NCI-H2107 (cell line): ENCODE measurements at regions not wholly inside any gene's neighbourhood (a gene's known extent, or its start where the extent isn't known, plus 50 kb on each side); places are given as distances from the start of the nearest gene placed in this dataset.
"Not testable (repeated sequence)": the region's sequence is repeated elsewhere in the genome, so short reads cannot be mapped to it uniquely, and the experiment has no call there.

Source experiments
- DNase-seq: peaks from one replicate; lab custom pipeline; 2025; lab: John Stamatoyannopoulos, UW

- DNase-seq = no peak
These were observed 462.6 kb downstream of the RNF144A start for GRCh38 chr2:7379799-7380198.

- DNase-seq = no peak
These were observed 467.6 kb downstream of the RNF144A start for GRCh38 chr2:7384773-7385349.

DNA sequence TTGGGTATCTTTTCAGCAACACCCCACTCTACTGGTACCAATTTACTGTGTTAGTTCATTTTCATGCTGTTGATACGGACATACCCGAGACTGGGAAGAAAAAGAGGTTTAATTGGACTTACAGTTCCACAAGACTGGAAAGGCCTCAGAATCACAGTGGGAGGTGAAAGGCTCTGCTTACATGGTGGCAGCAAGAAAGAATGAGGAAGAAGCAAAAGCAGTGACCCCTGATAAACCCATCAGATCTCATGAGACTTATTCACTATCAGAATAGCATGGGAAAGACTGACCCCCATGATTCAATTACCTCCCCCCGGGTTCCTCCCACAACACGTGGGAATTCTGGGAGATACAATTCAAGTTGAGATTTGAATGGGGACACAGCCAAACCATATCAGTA lies 473.1 kb downstream of the RNF144A start:
- not testable (repeated sequence) for DNase-seq

- DNase-seq = no peak
These were observed 475.0 kb downstream of the RNF144A start for GRCh38 chr2:7392076-7392787.

DNA sequence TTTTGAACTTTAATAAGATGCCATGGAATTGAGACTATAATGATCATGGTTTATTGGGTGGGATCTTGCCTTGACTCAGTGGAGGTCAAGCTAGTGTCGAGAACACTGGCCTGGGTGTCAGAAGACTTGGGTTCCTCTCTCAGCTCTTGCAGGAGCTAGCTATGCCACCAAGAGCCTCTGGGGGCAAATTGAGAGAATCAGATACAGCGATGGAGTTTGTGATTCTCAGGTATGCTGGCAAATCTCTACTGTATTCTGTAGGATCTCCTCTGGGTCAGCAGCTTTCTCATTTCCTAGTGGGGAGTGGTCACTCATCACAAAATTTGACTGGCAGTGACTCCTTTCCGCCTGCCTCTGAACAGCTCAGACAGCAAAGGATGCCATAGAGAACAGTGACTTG lies 477.0 kb downstream of the RNF144A start:
- DNase-seq = no peak

DNA sequence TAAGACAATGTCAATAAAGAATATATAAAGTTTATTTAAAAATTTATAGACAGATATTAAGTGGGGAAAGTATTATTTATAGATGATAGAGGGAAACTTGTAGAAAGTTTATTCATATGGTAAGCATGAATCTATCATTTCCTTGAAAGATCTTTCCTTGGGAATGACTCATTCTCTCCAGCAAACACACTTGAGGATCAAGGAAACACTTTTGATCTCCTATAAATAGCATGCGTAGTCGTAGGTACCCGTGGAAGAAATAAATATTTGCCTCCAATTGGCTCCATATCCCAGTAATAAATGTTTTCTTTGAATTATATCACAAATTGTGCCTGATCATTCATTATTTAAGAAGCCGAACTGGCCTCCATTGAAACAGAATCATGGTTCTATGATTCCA lies 483.4 kb downstream of the RNF144A start:
- no peak for DNase-seq

GRCh38 chr2:7403092-7403775 lies 486.0 kb downstream of the RNF144A start:
- DNase-seq = no peak

DNA sequence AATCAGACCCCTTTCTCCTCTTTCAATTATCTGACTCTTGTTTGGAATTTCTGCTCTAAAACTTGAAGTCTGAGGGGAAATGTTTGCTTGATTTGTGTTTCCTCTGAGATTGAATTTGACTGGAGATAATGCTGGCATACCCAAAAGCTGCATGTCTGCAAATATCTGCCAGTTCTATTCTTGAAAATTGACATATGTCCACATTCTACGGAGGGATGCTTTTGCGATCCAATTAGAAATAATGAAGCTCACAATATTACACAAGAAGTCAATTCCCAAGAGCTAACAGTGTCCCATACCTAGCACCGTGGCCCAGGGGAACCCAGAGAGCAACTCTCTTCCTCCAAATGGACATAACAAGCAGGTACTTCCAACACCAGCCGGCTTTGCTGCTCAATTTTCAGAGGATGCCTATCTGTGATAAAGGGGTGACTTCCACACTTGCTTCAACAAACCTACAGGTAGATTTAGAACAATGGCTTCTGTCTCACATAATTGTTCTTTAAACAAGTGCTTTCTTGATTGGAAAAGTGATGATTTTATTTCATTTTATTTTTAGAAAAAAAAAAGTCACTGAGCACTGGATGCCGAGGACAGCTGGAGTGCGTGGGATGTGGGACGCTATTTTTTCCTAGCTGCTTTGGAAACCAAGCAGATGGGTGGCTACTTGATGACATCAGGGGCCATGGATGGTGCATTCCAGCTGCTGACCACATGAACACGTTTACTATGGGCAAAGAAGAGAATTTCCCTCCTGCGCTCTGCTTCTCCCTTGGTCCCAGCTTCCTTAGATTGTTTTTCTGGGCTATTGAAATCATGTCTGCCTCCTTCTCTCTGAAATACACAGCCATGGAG lies 488.9 kb downstream of the RNF144A start:
- DNase-seq = no peak

DNA sequence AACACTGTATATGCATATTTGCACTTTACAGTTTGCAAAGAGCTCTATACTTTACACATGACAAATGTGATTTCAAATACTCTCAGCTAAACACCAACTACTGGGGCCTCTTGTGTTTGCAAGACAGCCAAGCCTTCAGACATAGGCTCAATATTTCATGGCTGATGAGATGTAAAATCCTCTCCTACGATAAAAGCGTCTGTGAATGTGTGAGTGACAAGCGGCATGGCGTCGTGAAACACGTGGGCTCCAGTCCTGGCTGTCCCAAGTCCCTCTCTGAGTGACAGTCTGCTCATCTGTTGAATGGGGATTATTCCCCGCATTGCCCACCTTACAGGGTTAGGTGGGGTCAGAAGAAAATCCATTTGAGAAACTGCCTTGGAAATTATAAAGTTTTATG lies 489.8 kb downstream of the RNF144A start:
- no peak for DNase-seq

DNA sequence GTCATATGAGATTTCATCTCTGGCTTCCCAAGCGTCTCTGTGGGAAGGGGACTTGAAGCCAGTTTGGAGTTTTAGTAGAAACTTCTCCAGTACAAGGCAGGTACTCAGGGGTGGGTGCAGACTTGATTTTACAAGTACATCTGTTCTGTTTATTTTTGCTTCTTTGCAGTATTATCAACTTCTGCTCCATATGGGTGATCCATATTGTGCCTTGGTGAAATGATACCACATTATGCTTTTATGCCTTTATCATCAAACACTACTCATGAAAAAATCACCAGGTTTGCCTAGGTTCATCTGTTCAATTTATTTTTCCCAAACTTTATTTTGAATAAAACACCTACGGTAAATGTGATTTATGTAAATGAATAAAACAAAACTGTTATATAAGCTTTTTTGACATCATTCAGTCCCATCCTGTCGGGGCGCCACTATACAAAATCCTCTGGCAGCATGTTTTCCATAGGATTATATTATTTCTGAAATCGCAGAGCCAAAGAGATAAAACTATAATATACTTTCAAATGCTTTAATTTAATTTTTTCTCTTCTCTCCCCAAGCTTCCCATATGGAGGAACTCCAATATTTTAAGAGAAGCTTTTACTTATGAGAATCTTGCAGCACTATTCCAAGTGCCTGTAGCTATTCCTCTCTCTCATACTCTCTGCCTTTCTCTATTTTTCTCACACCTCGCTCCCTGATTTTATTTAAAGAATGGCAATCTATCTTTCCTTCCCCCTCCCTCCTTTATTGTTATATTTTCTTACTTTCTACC lies 490.9 kb downstream of the RNF144A start:
- no peak for DNase-seq

DNA sequence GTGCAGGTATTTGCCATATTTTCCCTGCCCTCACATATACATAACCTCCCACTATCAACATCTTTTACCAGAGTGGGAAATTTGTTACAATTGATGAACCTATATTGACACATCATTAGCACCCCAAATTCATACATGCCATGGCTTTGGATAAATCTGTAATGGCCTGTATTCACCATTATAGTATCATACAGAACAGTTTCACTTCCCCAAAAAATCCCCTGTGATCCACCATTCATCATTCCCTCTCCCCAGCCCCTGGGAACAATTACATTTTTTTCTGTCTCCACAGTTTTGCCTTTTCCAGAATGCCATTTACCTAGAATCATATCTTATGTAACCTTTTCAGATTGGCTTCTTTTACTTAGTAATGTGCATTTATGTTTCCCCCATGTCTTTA lies 494.5 kb downstream of the RNF144A start:
- no peak for DNase-seq

DNA sequence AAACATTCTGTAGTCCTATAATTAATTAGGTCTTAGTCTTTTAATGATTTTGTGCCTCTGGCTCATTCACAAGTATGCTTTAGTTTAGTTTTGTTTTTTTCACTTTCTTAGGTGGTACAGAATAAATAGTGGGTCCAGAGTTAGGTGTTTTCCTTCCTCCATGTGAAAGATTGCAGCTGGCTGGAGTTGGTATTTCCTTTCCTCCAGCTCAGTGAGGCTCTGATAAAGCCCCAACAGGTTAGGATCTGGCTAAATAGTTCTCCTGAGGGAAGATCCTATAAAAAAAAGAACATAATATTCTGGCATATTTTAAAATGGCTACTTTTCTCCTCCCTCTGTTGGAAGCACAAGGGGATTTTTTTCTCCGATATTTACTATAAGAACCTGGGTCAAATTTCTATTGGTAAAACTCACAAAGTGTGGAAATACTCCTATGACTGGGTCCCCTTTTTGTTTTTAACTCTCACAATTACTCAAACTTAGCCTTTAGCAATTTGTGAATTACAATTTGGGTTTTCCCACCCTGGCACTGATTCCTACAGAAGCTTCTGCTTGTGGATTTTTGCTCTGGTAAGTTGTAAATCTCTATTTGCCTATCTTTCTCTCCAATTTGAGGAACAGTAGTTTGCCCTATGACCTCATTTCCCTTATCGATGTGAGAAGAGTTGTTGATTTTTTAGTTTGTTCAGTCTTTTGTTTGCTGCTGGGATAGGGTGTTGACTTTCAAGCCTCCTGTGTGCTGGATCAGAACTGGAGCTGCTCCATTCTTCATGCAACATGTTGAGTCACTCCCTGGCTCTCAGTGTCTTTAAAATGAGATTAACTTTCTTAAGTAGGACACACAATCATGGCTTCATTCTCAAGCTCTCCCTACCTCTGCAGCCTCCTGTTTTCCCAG lies 500.9 kb downstream of the RNF144A start:
- no peak for DNase-seq

DNA sequence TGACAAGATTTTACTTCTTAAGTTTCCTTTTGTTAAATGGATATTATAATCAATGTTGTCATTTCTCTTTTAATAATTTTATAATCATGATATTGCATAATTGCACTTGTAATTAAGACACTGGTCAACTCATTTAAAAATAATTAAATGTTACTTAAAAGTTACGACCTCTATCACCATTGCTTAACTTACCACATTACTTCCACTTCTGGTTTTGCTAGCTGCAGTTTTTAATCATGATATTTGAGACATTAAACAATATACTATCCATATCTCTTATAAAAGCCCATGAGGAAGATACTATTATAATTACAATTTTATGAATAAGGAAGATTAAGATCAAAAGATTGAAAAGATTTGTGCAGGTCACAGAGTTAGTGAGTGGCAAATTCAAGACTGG lies 502.0 kb downstream of the RNF144A start:
- no peak for DNase-seq

- DNase-seq = no peak
These were observed 502.7 kb downstream of the RNF144A start for GRCh38 chr2:7419814-7420311.

DNA sequence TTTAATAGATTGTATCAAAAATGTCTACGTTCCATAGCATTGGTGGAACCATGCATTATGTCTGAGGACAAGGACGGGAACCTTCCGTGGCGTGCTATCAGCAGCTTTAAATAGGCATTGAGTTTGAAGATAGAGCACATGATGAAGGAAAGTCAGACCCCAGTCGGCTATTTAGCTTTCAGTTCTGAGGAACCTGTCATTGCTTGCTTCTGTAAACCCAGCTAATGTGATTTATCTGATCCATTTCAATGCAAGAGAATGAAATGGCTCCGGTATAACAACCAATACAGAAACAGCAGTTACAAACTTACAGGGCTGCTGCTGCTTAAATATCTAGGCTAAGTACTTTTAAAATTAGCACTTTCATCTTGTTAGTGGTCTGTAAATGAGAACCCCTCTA lies 503.3 kb downstream of the RNF144A start:
- no peak for DNase-seq

- no peak for DNase-seq
These were observed 507.3 kb downstream of the RNF144A start for GRCh38 chr2:7424481-7424880.

DNA sequence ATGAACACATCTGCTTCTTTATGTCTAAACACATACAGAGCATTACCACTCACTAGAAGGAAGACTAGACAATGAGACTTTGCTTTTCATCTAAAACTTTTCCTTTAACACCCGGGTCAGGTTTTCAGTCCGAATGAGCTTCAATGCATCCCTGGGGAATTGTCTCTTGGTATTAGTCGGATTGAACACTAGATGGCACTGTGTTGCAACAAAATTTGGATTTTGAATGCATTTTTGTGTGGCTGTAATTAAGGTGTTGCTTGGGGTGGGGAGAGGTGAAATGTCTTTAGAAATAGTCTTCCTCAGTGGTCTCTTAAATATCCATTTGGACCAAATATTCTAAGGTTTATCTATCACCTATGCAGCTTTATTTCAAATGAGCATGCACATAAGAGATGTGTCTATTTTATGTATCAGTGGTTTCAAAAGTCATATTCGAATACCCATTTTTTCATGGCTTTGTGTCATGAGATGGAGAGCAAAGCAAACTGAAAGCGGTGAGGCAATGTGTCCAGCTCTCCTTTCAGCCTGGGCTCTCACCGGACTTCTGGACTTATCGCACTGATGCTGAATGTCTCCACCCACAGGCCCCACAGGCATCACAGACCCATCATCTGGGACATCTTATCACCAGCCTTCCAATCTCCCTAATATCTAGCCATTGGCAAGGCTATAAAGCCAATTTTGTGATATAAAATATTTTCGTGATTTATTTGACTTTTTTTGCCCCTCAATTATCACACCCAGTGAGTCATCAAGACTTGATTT lies 510.3 kb downstream of the RNF144A start:
- peak; percentile 53 for DNase-seq

- DNase-seq = no peak
These were observed 511.4 kb downstream of the RNF144A start for GRCh38 chr2:7428454-7429204.

- no peak for DNase-seq
These were observed 512.5 kb downstream of the RNF144A start for GRCh38 chr2:7429733-7430132.
